NCI-H1417 (cell line): ENCODE measurements at regions not wholly inside any gene's neighbourhood (a gene's known extent, or its start where the extent isn't known, plus 50 kb on each side); places are given as distances from the start of the nearest gene placed in this dataset.

Source experiments
- DNase-seq, 3 experiments: peaks; one replicate each; lab custom pipeline; 2025; lab: John Stamatoyannopoulos, UW

GRCh38 chr2:122867941-122868340 is 1112.5 kb downstream of the TSN start:
- DNase-seq: no peak

GRCh38 chr2:122868646-122869275 is 1113.3 kb downstream of the TSN start:
- DNase-seq: no peak

- no peak for DNase-seq
Measured at GRCh38 chr2:122873951-122874350, 1118.5 kb downstream of the TSN start.

- no peak for DNase-seq
Measured at GRCh38 chr2:122875091-122875865, 1119.8 kb downstream of the TSN start.

GRCh38 chr2:122883849-122884248 is 1128.4 kb downstream of the TSN start:
- DNase-seq: no peak

- no peak for DNase-seq
Measured at GRCh38 chr2:122884889-122885288, 1129.4 kb downstream of the TSN start.

GRCh38 chr2:122885436-122885835 is 1130.0 kb downstream of the TSN start:
- no peak for DNase-seq

GRCh38 chr2:122886479-122887145 is 1131.2 kb downstream of the TSN start:
- DNase-seq: peak in 1 of 3 experiments; percentile 1

- no peak for DNase-seq
Measured at GRCh38 chr2:122899614-122900013, 1125.5 kb upstream of the CNTNAP5 start.

- no peak for DNase-seq
Measured at GRCh38 chr2:122905431-122905830, 1119.7 kb upstream of the CNTNAP5 start.

GRCh38 chr2:122908159-122908558 is 1116.9 kb upstream of the CNTNAP5 start:
- DNase-seq: peak in 1 of 3 experiments; percentile 56

GRCh38 chr2:122927197-122927596 is 1097.9 kb upstream of the CNTNAP5 start:
- peak in 2 of 3 experiments; percentile 3 to 65 for DNase-seq

GRCh38 chr2:122927710-122928557 is 1097.2 kb upstream of the CNTNAP5 start:
- DNase-seq: no peak

GRCh38 chr2:122929347-122929746 is 1095.7 kb upstream of the CNTNAP5 start:
- no peak for DNase-seq

- DNase-seq: no peak
Measured at GRCh38 chr2:122935506-122935905, 1089.6 kb upstream of the CNTNAP5 start.

- peak in 2 of 3 experiments; percentile 19 to 74 for DNase-seq
Measured at GRCh38 chr2:122939796-122940195, 1085.3 kb upstream of the CNTNAP5 start.

- DNase-seq: no peak
Measured at GRCh38 chr2:122949523-122949922, 1075.6 kb upstream of the CNTNAP5 start.

GRCh38 chr2:122955776-122956175 is 1069.3 kb upstream of the CNTNAP5 start:
- DNase-seq: peak in 1 of 3 experiments; percentile 25

GRCh38 chr2:122960759-122961641 is 1064.1 kb upstream of the CNTNAP5 start:
- peak; percentile 58 to 94 (median 71) for DNase-seq

GRCh38 chr2:122966461-122966860 is 1058.6 kb upstream of the CNTNAP5 start:
- DNase-seq: no peak

GRCh38 chr2:122977580-122977979 is 1047.5 kb upstream of the CNTNAP5 start:
- DNase-seq: no peak
